ENCODE measurements at regions not wholly inside any gene's neighbourhood (a gene's known extent, or its start where the extent isn't known, plus 50 kb on each side); places are given as distances from the start of the nearest gene placed in this dataset.
"Not testable (repeated sequence)": the region's sequence is repeated elsewhere in the genome, so short reads cannot be mapped to it uniquely, and the experiment has no call there.

DNA sequence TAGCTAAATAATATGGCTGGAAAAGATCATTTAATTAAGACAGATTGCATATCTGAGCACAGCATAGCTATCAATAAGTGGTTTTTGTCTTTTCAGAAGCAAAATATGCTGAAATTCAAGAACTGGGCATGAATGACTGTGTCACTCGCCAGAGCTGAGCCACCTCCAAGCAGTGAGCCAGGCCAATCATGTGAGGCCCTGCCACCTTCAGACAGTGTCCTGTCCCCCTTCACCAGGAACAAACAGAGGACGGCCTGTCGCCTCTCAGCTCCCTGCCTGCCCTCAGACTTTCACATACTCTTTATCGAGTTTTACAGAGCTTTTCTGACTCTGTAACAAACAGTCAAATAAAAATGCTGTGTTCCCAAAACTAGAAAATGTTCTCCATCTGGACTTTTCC is 171.0 kb upstream of the TSC22D1 start:
- DNase-seq = no peak

DNA sequence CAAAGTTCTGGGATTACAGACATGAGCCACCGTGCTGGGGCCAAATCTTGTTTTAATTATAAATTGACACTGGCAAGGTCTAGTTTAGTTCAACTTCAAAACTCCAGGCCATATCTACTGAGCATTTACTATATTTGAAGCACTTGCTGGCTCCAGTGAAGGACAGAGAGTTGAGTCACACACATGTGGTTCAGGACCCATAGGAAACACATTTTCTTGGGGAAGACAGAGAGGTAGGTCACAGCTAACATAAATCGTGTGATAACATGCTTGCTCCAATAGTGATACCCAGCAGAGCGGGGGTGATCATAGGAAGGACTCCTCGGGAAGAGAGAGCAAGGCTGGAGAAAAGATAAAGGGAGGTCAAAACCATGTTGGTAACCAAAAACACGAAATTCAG is 170.6 kb upstream of the TSC22D1 start:
- DNase-seq = no peak

DNA sequence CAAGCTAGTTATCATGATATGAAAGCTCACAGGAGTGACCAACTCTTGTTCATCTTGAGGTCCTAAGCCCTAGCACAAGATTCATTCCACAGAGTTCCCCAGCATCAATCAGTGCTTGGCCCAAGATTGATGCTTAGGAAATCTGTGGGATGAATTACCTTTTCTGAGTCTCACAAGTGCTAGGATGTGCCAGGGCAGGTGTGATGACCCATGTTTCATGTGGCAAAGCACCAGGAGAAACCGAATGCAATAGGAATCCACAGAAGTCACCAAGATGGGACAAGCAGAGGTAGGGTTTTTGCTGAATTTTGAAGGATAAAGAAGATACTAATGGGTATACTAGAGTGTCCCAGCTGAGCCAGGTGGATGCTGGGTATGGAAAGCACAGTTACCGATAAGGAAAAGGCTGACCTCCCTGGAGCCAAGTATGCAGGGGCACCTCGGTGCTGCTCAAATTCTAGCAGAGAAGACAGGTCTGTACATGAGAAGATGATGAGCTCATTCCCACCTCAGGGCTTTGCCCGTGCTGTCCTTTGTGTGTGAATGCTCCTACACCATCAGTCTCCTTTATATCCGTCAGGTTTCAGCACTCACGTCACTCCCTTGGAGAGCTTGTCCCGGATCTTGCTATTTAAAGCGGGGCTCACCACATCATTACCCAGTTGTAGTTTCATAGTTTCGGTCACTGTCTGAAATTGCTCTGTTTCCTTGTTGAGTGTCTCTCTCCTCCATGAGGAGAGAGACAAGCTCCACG is 168.9 kb upstream of the TSC22D1 start:
- DNase-seq = no peak

DNA sequence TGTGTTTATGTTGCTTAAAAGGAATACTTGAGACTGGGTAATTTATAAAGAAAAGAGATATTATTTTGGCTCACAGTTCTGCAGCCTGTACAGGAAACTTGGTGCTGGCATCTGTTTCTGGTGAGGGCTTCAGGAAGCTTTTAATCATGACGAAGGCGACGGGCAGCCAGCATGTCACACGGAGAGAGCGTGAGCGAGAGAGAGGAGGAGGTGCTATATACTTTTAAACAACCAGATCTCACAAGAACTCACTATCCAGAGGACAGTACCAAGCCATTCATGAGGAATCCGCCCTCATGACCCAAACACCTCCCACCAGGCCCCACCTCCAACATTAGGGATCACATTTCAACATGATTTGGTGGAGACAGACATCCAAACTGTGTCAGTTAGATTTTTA is 163.4 kb upstream of the TSC22D1 start:
- no peak for DNase-seq

DNA sequence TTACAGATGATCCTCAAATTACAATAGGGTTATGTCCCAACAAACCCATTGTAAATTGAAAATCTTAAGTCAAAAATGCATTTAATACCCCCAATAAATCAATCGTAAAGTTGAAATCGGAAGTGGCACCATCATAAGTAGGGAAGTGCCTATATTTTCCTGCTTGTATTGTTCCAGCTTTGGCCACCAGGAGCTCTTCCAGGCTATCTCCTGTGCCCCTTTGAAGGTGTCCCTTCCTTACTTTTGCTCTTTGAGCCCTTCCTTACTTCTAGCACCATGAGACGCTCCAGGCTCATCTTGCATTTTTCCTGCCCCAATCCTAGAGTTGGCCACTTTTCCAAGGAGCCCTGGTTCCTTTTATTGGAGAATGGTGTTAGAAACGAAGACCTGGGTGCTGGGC is 163.0 kb upstream of the TSC22D1 start:
- DNase-seq = no peak

DNA sequence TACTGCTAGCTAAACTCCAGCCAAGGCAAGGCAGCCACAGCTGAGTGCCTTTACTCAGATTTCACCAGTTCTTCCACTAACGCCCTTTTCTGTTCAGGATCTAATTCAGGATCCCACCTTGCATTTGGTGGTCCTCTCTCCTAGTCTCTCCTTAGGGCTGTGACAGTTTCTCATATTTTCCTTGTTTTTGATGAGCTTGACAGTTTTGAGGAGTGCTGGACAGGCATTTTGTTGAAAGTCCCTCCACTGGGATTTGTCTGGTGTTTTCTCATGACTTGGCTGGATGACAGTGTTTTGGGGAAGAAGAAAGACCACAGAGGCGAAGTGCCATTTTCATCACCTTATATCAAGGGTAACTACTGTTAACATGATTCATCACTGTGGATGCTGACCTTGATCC is 162.3 kb upstream of the TSC22D1 start:
- no peak for DNase-seq

DNA sequence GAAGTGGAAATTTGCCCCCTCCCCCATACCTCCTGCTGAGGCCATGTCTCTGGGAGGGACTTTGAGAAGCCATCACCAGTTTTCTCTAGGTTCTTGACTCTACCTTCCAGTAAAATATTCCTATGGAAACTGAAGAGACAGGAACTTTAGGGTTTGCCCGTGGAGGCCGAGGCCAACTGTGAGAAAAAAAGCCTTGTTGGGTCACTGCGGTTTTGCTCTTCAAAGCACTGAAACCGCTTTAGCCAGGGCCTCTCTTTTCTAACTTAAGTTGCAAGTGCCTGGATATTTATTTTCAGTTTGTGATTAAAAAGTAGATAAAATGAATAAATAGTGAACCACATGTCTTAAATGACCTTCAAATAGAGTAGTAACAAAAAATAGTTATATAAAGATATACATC is 159.7 kb upstream of the TSC22D1 start:
- no peak for DNase-seq

DNA sequence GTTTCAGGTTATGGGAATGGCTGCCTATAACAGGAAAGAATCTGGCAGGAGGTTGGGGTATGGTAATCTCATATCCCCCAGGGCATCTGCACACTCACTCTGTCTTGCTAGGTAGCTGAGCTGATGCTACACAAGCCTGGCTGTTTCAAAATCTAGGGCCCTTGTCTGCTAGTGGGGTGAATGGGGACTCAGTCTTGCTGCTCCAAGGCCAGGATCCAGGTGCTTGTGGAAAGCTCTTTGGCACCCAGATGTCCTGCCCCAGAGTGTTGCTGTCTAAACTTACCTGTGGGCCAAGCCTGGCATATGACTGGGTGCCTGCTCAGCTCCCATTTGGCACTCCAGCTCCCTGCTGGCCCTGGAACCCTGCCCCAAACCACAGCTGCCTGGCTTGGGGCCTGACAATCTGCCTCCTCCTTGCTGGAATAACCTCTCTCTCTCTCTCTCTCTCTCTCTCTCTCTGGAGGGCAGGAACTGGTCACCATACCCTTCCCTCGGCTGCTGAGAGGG is 158.1 kb upstream of the TSC22D1 start:
- DNase-seq = peak; percentile 66

DNA sequence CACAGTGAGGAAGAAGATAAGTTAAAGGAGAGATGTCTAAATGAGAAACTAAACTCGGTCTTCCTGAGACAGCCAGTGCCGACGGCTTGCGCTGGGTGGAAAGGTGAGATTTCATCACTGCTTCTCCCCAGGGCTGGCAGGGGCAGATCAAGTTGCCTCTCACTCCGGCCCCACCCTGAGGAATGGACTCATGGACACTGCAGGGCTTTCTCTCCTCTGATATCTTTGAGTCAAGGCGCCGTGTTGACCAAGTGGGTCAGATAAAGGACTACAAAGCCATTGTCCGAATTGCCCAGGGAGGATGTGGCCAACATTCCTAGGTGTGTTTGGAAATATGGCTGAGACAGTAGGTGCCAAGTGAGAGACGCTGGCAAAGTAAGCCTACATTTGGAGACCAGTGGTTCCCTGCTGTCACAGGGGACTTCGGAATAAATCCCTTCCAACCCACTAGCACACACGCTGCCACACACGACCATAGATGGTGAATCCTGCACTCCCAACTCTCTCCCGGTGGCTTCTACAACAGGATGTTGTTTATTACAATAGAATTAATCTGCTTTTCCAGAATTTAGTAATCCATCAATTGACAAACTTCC is 156.5 kb upstream of the TSC22D1 start:
- DNase-seq = no peak

DNA sequence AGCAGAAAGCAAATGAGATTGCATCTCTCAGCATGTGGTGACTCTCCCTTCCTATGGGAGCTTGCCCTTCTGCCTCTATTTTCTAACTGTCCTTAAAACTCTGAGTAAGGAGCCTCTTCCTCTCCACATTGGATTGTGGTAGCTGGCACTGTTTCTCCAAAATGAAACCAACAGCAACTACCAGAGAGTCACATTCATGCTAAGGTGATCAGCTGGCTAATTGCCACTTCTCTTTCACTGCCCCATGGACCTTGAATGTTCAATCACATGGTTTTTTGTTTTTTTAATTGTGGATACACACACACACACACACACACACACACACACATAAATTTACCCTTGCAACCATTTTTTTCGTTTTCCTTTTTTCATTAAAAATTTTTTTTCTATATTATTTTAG is 154.7 kb upstream of the TSC22D1 start:
- no peak for DNase-seq

DNA sequence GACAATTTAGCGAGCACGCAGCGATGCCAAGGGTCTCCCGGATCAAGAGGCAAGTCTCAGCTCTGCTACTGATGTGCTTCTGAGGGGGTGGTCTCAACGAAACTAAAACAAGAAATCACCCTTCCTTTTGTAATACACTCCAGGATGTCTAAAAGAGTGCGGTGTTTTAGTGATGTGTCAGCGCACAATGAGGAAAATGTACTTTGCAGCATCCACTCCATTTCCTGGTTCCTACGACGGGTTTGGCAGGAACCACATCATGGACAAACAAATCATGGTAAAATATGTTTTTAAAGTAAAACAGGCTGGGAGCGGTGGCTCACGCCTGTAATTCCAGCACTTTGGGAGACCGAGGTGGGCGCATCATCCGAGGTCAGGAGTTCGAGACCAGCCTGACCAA is 154.0 kb upstream of the TSC22D1 start:
- no peak for DNase-seq

DNA sequence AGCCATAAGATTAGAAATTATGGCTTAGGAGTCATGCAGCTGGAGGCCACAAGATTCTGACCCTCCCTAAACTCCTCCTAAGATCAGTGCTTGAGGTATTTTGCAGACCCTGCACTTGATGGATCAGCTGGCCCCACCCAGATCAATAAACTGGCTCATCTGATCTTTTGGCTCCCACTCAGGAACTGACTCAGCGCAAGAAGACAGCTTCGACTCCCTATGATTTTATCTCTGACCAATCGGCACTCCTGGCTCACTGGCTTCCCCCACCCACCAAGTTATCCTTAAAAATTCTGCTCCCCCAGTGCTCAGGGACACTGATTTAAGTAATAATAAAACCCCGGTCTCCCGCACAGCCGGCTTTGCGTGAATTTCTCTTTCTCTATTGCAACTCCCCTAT is 151.5 kb upstream of the TSC22D1 start:
- DNase-seq = not testable (repeated sequence)

DNA sequence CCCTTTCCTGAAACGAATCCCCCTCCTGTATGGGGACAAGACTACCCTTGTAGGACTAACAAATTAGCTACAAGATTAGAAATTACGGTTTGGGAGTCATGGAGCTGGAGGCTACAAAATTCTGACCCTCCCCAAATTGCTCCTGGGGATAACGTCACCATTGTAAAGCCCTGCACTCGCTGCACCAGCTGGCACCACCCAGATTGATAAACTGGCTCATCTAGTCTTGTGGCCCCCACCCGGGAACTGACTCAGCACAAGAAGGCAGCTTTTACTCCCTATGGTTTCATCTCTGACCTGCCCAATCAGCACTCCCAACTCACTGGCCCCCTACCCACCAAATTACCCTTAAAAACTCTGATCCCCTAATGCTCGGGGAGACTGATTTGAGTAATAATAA is 150.6 kb upstream of the TSC22D1 start:
- DNase-seq = no peak

DNA sequence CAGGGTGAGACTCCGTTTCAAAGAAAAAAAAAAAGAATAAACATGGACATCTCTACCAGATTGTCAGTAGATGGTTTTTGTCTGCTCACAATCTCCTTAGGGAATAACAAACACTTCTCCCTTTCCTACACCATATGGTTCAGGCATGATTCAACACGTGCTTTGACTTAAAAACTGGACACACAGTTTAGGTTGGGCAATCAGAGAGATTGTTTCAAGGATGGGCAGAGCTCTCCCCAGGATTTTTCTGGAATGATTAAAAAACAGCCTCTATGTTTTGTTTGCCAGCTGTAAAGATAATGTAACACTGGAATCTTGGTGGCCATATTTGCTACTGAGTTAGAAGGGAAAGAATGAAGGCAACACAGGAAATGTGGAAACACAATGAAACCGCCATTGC is 150.1 kb upstream of the TSC22D1 start:
- no peak for DNase-seq

DNA sequence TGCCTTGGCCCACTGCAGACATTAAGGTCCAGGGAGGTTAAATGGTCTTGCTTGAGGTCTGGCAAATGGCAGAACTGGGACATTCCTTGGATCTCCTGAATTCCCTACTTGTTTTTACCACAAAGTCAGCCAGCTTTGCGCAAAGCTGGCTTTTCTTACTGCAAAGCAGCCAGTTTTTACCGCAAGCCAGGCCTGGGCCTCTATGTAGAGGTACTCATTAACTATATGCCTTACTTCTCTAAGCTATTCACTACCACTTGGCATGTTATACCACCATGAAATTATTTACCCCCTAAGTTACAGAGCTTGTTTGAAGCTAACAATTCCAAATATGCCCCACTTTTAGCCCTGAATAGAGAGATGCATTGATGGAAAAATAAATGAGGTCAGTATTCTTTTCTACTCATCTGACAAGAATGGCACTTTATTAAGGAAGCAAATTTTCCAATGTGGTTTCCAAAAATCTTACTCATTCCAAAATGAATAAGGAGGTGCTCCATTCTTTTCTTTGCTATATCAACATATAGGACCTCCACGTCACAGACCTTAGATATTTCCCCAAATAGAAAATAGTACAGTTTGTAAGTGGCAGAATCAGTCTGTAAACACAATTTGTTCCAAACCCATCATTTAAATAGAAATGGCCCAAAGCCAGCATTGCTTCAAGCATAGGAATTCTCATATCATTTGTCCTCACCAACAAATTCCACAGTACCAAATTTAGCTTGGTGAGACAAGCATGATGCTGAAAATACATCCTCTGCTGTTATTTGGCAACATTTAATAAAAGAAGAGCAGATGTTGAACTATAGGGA is 143.9 kb upstream of the TSC22D1 start:
- DNase-seq = no peak

DNA sequence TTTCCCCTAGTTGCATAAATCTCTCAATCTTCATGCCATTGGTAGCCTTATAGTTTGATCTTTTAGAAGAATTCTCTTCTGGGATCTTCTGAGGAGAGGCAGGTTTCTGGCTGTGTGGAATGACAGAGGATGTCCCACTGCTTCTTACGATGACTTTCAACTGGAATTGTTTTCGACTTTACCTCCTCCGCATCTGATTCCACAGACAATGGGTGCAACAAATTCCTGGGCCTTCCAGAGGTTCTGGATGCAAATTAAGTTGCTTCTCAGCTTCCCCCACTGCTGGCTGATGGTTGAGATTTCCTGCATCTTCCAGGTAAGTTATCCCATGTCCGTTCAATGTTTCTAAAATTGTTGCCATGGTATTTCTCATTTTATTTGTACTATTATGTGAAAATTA is 142.3 kb upstream of the TSC22D1 start:
- DNase-seq = no peak

DNA sequence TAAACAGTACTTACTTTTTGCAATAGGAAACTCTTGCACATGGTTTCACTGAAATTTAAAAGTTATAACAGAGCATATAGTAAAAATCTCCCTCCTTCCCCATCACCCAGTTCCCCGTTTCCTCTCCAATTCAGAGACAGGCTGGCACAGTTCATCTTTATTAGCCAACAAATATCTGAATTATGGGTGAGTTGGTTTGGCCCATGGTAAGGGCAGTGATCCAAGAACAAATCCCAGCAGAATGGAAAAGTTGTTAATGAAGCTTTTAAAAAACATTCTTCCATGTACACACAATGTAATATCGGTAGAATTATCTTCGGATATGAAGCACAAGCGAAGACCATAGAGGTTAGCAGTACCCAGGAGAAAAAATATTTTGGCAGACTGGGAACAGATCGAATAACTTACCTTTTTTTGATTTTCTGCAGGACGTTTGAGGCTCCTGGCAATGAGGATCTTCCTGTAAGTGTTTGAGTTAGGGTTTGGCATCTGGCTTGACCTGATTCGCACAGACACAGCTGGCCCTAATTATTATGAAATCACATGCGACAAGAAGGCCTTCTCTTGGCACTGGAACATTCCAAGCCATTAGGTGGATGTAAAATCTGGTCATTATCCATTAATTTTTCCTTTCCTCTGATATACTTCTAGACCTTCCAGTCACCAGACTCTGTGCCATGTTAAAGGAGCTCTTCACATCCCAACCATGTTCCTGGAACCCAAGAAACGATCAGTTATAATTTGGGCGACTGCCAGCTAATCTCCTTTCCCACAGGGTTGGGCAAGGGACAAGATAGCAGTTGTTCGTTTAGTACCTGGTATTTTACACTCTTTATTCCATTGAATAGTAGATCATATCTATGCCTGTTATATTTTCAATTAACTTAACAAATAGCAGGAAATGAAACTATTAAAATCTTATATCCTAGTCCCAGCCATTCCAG is 139.4 kb upstream of the TSC22D1 start:
- no peak for DNase-seq

DNA sequence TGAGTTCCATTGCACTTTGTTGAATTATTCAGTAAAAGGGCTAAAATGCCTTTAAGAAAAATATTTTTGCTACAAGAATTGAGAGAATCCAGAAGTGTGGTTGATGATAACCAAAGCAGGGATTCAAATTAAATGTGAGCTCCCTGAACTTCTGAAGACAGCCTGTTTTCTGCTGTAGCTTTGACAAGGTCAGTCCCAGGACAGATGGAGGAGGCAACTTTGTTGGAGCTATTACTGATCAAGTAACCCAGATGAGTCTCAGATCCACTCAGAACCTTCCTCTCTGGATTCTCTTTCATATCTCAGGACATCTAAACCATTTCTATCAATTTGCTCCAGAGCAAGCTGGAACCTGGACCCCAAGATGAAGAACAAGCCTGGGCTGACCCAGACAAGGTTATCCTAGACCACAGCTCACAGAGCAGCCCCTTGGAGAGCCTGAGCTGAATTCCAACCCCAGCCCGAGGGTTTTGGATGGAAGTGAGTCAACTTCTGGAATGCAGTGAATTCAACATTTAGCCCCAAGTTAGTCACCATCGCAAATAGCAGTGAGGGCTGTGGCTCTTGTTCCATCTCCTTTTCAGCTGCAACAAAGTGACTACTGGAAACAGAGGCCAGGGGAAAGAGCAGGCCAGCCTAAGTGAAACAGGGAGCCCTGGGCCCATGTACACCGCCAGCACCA is 137.8 kb upstream of the TSC22D1 start:
- DNase-seq = no peak

DNA sequence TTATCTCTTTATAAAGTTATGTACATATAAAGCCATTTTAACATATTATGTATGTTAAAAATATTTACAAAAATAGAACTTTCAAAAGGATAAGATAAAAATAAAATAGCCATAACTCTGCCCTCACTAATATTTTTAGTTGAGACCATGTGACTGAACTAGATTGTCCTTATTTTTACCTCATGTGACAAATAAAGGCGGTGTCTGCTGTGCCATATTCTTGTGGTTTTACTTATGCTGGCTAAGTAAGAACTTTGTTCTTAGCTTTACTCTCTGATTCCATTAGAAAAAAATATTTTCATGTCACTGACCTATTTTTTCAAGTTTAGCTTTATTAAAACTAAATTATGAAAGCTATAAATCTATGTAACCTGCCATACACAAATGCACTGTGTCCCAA is 135.6 kb upstream of the TSC22D1 start:
- no peak for DNase-seq

DNA sequence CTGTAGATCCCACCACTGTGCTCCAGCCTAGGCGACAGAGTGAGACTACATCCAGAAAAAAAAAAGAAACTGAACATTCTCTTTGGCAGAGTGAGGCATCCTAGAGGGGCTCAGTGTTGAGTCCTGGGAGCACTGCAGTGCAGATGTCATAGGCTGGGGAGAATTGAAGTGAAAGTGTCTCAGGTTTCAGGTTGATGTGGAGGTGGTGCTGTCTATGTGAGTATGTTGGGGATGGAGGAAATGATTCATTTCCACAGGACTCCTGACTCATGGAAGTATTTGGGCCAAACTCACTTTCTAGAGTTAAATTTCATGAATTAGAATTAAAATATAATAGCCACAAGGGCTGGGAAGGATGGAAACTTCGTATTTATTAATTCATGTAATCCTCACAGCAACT is 134.4 kb upstream of the TSC22D1 start:
- DNase-seq = no peak

DNA sequence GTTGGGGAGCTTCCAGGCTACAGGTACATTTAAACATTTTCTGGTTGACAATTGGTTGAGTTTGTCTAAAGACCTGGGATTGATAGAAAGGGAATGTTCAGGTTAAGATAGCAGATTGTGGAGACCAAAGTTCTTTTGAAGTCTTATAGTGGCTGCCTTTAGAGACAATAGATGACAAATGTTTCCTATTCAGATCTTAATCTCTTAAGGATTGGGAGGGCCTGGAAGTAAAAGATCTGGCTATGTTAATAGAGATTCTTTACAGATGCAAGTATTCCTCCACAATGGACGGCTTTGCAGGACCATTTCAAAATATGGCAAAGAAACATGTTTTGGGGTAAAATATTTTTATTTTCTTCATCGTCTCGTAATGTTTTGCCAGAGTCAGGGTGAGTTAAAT is 128.7 kb upstream of the TSC22D1 start:
- not testable (repeated sequence) for DNase-seq

DNA sequence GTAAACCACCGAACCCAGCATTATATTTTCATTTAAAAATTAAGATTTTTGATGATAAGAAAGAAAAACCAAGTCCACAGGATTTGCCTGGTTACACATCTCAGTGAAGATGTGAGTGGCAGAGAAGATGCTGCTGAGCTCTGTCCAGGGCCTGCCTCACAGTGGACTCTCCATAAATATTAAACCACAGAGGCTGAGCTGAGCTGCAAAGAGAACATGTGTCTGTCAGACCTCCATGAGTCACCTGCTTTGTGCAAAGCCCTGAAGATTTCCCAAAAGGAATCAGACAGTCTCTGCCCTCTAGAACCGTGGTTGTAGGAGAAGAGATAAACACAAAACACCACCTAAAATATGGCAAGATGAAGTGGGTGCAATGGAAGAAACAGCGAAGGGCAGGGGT is 127.2 kb upstream of the TSC22D1 start:
- DNase-seq = no peak
